HG02798 (cell line): ENCODE measurements at regions not wholly inside any gene's neighbourhood (a gene's known extent, or its start where the extent isn't known, plus 50 kb on each side); places are given as distances from the start of the nearest gene placed in this dataset.
"Not testable (repeated sequence)": the region's sequence is repeated elsewhere in the genome, so short reads cannot be mapped to it uniquely, and the experiment has no call there.

ENCODE experiments used
- ATAC-seq: cut with Tn5 transposase; IDR thresholded peaks from one replicate; pipeline ENCODE4 v1.9.1; 2021; ENCODE audit warnings: mild to moderate bottlenecking; ENCODE audit not compliant: unreplicated experiment, poor library complexity

GRCh38 chr2:155944218-155944617, 388.3 kb downstream of the NR4A2 start:
- ATAC-seq = no peak

DNA sequence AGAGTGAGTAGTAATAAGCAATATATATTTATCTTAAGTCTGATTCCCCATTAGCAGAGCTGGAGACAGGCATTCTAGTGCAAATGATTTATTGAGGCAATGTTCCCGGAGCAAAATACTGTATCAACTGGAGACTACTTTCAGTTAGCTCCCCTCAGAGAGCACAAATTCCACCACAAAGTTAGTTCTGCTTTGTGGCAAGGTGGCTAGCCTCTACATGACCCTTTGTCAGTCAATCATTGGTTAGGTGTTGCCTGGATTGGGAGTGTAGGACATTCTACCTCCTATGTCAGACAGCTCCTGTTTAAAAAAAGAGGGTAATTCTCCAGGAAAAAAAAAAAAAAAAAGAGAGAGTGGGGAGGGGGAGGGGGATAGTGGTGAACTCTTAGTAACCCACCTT, 402.2 kb downstream of the NR4A2 start:
- ATAC-seq = no peak

GRCh38 chr2:155917380-155917779, 415.1 kb downstream of the NR4A2 start:
- no peak for ATAC-seq

DNA sequence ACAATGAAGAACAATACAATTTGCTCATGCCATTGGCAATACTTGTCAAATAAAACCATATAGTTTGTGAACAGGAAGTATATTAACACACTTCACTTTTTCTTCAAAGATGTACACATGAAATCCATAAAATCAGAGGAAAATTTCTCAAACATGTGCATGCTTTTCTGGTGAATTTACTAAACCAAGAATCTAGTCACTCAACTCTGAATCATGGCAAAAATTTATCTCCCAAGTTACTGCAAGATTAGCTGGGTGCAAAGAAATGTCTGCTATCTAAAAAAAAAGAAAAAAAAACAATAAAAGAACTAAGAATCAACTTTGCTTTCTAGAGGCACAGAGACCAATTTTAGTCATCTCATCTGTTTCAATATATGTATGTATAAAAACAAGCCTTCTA, 419.2 kb downstream of the NR4A2 start:
- ATAC-seq = no peak

DNA sequence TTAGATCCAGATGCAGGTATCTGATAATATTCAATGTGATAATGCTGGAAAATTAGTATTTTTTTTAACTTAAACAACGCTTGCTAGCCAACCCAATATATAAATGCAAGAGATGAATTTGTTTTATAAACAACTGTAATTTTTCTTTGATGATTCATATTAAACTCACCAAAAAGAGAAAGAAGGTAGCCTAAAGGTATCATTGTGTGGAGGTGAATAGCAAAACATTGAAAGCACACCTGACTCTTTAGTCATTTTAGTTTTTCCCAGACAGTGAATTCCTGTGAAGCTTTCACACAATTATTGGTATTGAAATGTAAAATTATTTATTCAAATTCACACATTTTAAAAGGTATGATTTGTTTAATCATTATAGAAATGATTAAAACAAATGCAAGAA, 424.0 kb downstream of the NR4A2 start:
- no peak for ATAC-seq

DNA sequence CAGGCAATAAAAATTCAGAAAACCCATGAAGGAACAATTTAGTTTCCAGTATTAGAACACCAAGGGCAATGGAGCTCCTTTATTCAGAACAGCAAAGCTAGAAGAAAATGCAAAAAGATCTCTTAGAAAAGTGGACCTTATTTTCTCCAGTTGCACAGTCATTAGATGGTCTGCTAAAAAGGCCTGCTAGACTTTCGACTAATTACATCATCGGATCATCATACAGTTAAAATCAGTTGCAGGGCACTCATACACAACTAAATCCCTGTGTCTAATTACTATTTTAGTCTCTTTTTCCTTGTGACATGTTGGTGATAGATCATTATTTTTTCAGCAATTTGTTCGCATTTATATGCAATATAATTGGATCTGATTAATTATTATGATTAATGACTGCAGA, 425.3 kb downstream of the NR4A2 start:
- ATAC-seq = no peak

GRCh38 chr2:155905657-155906056, 426.9 kb downstream of the NR4A2 start:
- no peak for ATAC-seq

- ATAC-seq = no peak
These were observed 427.8 kb downstream of the NR4A2 start for GRCh38 chr2:155904720-155905119.

- no peak for ATAC-seq
These were observed 429.9 kb downstream of the NR4A2 start for GRCh38 chr2:155902635-155903034.

- no peak for ATAC-seq
These were observed 437.5 kb downstream of the NR4A2 start for GRCh38 chr2:155895016-155895415.

DNA sequence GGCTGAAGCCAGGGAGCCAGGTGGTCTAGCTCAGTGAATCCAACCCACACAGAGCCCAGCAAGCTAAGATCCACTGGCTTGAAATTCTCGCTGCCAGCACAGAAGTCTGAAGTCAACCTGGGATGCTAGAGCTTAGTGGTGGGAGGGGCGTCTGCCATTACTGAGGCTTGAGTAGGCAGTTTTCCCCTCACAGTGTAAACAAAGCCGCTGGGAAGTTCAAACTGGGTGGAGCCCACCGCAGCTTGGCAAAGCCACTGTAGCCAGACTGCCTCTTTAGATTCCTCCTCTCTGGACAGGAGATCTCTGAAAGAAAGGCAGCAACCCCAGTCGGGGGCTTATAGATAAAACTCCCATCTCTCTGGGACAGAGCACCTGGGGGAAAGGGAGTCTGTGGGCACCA, 452.1 kb downstream of the NR4A2 start:
- ATAC-seq = not testable (repeated sequence)

DNA sequence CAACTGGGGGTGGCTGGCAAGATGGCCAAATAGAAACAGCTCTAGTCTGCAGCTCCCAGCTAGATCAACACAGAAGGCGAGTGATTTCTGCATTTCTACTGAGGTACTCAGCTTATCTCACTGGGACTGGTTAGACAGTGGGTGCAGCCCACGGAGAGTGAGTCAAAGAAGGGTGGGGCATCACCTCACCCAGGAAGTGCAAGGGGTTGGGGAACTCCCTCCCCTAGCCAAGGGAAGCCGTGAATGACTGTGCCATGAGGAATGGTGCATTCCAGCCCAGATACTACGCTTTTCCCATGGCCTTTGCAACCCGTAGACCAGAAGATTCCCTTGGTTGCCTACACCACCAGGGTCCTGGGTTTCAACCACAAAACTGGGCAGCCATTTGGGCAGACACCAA, 452.6 kb downstream of the NR4A2 start:
- ATAC-seq = not testable (repeated sequence)

- no peak for ATAC-seq
These were observed 460.1 kb downstream of the NR4A2 start for GRCh38 chr2:155872396-155872795.

GRCh38 chr2:155871940-155872339, 460.6 kb downstream of the NR4A2 start:
- ATAC-seq = no peak

GRCh38 chr2:155867564-155867963, 465.0 kb downstream of the NR4A2 start:
- ATAC-seq = no peak

DNA sequence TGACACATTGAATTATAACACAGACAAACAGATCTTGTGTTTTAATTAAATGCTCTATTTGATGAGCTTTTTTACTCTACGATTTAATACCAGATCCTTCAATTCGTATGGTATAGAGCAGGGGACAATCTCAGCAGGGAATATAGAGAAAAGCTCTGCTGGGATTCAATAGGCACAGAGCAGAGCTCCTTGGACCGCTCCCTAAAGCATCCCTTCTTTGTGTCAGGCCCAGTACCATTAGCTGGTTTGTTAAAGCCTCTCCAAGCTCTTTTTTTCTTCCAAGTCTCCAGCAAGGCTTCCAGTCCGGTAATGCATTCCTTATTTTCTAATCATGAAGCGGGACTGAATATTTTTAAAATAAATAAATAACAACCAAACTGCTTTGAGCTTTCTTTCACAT, 466.0 kb downstream of the NR4A2 start:
- ATAC-seq = no peak

GRCh38 chr2:155852156-155852555, 480.4 kb downstream of the NR4A2 start:
- no peak for ATAC-seq

DNA sequence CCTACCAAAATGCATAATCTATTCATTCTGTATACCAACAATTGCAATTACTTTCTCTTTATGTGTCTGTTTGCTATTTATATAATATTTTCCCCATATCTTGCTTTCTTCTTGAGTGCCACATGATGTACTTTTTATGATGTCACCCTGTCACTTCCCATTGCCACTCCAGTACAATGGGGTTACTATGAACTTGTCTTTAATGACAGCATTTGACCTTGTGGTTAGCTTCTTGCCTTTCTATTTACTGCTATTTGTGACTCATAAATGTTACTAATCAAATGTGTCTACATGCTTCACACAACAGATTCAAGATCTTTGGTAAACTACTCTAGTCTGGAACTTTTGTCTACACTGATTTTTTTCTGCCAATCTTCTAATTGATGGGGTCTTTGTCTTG, 486.3 kb downstream of the NR4A2 start:
- ATAC-seq = no peak

DNA sequence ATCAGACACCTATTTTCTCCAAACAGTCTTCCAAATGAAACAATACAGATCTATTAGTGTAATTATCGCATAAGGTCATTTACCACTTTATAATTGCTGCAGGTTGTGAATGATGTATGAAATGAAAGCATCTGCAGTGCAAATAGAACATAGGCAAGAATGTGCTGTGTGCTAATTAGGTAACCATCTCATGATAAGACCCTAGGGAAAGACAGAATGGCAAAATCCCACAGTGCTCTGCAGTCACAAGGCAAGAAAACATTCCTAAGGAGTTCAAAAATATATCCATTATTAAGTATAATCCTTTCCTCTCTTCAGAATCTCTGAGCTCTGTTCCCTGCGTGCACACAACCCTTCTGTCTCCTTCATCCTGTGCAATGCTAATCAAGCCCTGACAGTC, 488.1 kb downstream of the NR4A2 start:
- no peak for ATAC-seq

- no peak for ATAC-seq
These were observed 490.4 kb downstream of the NR4A2 start for GRCh38 chr2:155842103-155842502.

GRCh38 chr2:155841442-155841841, 491.1 kb downstream of the NR4A2 start:
- no peak for ATAC-seq

DNA sequence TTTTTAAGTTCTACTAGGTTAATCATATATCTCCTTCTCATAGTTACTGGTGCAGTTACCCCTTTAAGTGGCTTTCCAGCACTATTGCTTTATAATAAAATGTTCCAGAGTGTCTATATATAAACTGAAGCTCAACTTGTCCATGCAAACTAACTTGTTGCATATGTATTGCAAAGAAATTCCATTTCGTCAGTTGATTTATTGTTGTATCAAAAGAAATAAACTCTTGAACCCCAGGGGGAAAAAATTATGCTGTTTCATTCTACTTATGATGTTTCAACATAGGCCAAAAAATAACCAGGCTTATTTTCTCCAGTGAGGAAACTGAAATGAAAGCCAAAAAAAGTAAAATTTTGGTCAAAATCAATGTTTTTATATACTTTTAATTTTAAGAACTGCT, 491.9 kb downstream of the NR4A2 start:
- ATAC-seq = no peak

DNA sequence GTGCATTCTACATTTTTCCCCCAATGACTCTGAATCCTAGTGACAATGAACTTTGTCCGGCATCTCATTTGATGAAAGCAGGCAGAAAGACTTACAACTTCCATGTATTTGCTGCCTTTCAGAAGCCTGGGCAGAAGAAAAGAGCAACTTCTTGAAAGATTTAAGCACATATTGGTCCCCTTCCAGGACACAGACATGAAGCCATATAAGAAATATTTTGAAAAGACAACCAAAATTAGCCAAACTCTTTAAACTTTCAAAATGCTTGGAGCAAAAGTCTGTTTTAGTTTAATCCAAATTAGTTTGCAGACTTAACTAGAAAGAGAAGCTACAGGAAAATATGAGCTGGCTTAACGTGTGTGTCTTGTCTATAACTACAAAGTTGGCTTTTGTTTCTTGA, 492.5 kb downstream of the NR4A2 start:
- no peak for ATAC-seq
